CD4-positive, alpha-beta T cell treated with Interleukin-17A for 1 hour (primary cell): ENCODE measurements at regions not wholly inside any gene's neighbourhood (a gene's known extent, or its start where the extent isn't known, plus 50 kb on each side); places are given as distances from the start of the nearest gene placed in this dataset.
"Not testable (repeated sequence)": the region's sequence is repeated elsewhere in the genome, so short reads cannot be mapped to it uniquely, and the experiment has no call there.

ENCODE experiments used
- DNase-seq: peaks from one replicate; pipeline ENCODE4 v3.0.0-alpha.2; 2020

DNA sequence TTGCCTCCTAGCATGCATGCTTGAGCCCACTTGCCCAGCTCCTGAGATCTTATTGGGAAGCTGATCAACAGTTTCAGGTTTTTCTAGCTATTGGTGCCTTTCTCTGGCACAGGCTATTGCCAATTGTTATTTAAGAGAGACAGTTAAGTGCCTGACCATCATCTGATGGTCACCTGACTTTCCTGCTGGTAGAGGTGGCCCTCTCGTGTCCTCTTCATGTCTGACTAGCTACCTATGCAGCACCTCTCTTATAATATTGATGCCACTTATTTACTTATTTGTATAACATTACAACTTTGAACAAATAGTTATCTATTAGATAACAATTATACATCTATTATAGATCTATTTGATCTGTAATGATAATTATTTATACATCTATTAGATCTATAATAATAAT, 205.9 kb upstream of the SEMA3D start:
- DNase-seq: no peak

DNA sequence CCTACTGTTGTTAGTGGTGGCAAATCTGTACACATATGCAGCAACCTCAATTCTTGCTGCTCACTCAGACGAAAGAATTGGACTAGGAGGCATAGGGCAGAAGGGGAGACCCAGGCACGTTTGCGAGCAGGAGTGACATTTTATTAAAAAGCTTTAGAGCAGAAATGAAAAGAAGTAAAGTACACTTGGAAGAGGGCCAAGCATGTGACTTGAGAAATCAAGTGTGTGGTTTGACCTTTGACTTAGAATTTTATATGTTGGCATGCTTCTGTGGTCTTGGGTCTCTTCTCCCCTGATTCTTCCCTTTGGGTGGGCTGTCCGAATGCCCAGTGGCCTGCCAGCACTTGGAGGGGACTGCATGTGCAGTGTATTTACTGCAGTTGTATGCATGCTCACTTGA, 205.5 kb upstream of the SEMA3D start:
- no peak for DNase-seq

DNA sequence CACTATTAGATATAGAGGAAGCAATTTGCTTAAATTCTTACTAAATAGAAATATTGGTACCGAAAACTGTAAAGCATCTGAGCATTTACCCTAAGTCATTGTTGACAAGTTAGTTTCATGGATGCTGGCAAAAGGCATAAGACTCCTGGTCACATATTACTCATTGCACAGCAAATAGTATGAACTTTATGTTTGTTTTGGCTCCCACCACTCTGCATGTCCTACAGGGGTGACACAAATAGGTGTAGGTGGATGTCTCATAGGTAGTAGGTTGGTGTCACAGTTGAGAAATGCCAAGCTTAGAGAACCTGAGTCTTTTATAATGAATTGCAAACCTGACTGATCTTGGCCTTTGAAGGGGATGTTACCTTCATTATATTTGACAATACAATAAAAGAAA, 199.6 kb upstream of the SEMA3D start:
- no peak for DNase-seq

DNA sequence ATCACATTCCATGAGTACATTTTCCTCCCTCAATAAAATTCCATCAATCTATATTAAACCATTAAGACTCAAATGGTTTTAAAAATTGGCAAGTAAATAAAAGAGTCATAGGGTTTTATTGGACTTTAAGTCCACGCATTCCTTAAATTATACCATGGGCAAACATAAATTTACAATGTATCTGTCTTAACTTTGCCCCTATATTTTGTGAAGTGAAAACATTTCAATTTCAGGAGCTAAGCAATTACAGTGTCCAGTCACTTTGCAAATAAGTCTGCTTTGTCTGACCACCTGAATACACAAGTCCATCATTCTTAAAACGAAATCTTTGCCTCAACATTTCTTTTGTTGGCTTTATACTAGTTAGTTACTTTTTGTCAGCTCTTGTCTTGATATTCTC, 197.5 kb upstream of the SEMA3D start:
- no peak for DNase-seq

DNA sequence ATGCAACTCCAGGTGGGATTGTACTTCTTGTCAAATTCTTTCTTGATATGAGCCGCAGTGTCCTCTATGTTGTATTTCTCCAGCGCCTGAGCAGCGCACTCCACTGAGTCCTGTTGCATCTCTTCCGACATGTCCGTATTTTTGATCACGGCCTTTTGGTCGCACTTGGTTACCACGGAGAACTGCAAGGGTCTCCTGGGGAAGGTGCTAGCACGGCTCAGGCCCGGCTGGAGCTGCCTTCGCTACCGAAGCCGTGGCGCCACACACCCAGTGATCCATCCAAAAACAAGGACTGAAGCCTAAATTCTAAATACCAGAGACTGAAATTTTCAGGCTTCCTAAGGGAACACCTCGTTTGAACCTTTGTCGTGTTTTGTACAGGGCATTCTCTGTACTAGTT, 194.4 kb upstream of the SEMA3D start:
- DNase-seq: no peak

DNA sequence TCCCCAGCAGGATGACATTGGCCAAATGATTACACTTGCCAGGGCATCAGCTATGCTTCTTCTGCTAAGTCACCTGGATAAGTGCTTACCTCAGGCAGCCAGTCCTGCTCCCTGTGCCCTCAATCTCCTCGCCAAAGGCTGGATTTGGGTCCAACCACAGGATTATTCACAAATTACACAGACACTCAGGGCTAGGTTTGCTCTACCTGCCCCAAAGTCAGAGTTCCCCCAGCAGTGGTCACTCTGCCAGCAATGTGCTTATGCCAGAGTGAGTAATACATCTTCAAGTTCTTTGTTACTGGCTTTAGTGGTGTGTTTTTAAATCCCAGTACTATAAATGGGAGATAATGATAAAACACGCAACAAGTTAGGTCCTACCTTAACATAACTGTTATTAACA, 189.7 kb upstream of the SEMA3D start:
- no peak for DNase-seq

DNA sequence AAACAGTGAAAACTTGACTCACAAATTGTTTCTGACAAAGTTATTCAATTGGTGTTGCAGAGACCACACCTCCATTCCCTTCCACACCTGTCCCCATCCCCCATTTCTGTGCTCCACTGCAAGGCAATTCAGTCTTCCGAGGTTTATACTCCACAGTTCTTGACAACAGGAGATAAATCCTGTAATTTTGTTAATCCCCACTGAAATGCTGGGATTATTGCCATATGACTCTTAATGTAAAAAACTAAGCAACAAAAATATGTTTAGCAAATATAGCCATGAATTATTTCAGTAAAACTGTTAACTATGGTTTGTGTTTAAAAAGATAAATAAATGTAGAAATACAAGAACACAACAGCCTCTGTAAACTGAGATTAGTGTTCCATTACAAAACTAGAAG, 170.1 kb upstream of the SEMA3D start:
- no peak for DNase-seq

DNA sequence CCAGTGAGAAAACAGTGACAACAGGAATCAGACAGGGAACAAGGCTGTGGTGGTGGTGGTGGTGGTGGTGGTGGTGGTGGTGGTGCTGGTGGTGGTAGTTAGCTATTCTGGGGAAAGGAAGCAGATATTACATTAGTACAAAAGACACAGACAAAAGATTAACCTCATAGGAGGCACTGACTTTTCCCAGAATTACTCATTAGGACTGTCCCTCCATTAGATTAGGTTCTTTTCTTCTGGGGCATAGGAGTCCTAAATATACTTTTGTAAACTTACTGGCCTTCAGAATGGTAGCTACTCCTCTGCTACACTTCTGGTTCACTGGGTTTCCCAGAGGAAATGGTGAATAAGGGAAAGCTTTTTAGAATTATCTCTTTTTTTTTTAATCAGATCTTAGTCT, 156.6 kb upstream of the SEMA3D start:
- no peak for DNase-seq

DNA sequence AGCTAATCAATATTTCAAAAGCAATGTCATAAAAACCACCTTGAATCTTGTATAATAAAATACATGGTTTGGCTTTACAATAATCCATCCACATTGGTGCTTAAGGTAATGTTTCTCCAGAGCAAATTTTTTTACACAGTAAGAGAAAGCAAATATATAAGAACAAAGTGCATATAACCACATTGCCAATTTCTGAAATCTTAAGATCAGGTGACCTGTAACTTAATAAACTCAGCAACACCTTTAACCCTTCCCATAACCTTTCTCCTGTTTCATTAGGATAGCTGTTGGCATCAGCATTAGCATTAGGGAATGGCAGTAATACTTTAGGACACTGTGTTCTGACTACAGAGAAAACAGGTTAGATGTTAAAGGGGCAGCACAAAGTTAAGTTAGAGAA, 155.9 kb upstream of the SEMA3D start:
- no peak for DNase-seq

DNA sequence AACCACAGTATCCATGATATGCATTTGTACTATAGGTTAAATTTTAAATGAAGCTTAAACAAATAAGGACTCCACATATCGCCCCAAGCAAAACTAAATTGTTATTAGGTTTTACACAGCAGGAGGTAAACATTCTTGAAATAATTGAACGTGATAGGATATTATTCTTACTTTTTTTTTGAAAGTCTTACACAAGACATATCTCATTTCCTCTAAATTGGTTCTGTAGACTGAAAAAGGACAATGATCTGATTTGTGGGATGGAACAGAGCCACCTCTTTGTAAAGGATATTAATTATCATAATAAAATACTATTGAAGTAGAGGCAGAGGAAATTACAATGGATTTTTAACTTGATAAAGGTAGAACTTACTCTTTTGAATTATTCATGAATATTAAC, 155.1 kb upstream of the SEMA3D start:
- no peak for DNase-seq

DNA sequence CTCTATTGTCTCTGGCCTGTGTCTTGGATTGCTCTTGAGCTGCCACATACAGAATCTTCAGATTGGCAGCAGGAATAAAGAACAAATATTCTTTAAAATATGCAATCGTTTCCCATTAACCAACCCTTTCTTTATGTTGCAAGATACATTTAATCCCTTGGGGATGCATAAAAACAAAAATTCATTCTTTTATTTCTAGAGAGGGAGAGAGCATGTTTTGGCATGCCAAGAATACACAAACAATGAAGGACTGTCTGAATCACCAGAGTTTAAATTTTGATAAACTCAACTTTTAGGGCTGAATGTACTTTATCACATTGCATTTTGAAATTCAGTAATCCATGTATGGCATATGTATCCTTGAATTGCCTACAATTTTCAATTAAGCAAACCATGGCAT, 154.3 kb upstream of the SEMA3D start:
- no peak for DNase-seq

DNA sequence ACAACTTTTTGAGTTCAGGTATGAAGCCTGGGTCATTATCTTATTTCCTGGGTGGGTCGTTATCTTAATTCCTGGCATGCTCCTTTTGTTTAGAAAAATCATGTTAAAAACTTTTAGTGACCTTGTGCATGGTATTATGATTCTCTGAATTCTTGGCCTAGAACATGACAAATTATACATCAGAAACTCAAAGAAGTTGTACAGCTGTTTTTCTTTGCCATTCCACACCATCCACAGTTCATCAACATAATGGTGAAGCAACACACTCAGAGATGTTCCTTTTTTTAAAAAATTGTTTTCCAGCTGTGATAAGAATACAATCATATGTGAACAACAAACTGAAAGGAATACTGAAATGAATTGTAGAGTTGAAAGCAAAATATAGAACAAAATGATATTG, 149.2 kb upstream of the SEMA3D start:
- no peak for DNase-seq

DNA sequence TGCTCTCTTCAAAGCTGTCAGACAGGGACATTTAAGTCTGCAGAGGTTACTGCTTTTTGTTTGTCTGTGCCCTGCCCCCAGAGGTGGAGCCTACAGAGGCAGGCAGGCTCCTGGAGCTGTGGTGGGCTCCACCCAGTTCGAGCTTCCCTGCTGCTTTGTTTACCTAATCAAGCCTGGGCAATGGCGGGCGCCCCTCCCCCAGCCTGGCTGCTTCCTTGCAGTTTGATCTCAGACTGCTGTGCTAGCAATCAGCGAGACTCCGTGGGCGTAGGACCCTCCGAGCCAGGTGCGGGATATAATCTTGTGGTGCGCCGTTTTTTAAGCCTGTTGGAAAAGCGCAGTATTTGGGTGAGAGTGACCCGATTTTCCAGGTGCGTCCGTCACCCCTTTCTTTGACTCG, 148.3 kb upstream of the SEMA3D start:
- DNase-seq: not testable (repeated sequence)

DNA sequence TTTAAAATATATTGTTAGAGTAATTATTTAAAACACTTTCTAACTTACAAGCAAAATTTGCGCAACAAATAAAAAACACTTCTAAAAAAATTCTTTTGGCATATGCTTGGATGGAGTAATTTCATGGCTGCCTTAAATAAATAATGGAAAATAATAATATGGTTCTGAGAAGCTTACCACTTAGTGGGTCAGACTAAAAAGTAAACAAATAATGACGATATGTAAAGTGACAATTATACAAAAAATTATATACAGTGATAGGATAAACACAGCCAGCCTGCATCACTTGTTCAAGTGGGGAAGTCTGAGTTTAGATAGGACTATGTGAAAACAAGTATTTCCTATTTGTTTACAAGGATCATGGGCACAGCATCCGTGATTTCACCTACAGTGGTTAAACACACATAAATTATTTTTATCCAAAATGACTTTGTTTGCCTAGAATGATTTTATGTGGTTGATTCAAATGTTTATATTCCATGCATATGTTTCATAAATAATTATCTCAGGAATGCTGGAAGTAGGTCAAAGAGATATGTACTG, 141.7 kb upstream of the SEMA3D start:
- no peak for DNase-seq

DNA sequence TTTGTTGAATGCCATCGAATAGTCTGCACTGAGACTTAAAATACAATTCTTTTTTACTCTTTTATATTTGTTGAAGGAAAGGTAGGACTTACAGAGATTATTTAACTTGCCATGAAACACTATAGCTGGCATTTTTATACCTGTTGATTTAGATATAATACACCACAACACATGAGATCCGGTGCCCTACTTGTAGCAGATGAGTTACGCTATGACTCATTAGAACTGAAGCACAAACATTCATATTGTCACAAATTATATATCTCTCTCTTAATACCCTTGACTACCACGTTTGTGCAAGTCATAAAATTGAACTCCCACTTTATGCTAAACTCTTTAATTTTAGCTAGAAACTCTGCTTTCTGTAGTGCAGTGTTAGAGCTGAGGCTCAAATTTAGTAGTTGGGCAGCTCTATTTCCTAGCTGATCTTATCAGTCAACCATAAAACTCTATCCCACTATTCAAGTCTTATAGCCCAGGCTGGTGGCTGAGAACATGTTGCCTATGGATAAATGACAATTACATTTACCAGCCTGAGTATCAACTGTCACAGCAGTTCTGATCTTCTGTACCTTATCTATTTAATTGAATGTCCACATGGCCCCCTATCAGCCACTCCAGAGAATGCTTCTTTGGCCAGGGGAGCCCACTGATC, 137.4 kb upstream of the SEMA3D start:
- DNase-seq: no peak

DNA sequence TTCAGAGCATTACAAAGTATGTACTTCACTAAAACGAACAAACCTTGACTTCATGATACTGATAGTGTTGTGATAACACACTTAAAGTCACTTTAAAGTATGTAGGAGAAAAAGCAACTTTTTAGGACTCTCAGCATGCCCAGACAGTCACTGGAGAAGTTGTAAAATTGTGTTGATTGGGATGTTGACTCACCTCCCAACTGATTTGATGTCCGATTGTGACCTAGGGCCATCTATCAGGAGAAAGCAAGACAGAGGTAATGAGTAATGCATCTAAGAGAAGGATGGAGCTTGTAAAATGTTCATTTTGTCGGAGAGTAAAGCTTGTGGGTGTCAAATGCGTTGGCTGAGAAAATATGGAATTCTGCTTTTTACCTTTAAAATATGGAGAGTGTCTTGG, 135.4 kb upstream of the SEMA3D start:
- no peak for DNase-seq

DNA sequence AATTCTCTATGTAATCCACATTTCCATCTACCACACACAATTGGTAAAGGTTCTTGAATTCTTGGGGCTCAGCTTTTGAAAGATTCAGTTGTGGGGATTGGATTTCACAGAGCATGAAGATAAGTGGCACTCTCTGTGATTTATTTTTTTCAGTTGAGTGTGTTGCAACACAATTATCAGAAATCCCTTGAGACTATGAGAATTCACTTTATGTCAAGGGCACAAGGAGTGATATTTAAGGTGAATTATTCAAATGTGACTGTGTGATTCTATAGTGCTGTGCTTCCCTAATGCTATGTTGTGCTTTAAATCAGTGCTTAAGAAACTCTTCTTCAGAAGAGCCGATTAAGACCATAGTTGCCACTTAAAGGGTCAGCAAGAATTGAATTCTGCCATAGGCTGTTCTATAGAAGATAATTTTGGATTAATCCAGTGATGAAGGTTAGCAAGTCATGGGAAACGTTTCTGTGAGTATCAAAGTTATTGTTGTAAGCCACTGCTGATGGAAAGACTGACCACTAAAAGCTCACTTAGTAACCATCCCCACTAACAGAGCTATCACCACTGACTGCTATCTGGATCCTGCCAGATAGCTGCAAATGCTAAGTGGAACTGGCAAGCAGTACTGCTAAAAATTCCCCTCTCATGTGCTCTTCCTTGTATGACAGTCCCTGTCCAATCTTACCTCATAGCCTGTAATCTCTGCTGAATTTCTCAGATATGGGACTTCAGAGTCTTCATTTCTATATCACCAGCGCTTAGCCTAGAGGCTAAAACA, 134.0 kb upstream of the SEMA3D start:
- DNase-seq: no peak

DNA sequence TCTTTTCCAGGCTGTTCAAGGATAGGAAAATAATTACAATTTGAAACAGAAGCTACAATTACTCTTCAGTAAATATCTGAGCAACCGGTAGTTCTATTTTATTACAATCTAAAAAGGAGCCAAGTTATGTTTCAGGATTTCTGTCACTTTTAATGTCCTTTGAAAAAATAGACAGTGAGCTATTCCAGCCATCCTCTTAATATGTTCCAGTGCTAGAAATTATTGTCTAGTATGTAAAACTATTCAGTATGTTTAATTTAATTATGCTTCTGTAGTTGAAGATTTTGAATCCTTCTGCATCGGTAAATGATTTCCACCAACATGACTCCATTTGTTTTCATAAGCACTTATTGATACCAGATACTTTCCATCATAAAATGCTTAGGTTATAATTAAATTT, 129.6 kb upstream of the SEMA3D start:
- DNase-seq: no peak

DNA sequence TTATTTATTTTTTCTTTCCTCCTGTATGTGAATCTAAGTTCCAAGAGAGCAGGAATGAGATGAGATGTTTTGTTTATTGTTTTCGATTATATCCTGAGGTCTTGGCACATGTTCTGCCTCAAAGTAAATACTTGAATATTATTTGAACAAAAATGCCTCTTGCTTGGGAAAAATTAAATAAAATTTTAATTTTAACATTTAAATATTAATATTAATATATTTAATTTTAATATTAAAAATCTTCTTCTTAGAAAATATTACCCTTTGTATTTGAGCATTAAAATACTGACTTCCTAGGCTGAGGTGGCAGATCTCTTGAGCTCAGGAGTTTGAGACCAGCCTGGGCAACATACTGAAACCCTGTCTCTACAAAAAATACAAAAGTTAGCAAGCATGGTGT, 123.4 kb upstream of the SEMA3D start:
- no peak for DNase-seq

DNA sequence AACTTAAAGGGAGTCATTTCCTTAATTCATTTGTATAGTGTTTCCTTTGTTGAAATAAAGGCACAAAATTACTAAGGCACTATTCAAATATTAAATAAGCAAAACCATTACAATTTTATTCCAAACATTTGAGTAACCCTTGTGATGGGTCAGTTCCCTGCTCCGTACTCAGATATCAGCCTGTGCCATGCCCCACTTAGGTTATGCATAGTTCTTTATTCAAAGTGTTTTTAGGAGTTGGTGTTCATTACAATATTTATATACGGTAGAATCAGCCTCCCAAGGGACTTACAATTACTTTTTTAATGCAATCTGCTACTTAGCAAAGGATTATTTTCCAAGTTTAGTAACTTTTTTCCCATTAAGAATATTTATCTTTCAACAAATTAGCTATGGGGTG, 119.3 kb upstream of the SEMA3D start:
- no peak for DNase-seq

DNA sequence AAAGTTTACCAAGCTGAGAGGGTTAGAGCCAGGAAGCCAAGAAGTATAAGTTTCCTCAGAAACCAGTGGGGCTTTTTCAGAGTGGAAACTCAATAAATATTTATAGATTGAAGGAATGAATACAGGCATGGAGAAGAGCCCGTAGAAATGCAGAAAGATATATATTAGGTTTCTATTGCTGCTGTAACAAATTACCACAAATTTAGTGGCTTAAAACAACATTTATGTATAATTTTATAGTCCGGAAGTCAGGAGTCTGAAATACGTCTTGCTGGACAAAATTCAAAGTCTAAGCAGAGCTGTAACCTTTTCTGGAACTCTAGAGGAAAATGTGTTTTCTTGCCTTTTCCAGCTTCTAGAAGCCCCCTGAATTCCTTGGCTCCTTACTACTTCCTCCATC, 107.3 kb upstream of the SEMA3D start:
- no peak for DNase-seq

DNA sequence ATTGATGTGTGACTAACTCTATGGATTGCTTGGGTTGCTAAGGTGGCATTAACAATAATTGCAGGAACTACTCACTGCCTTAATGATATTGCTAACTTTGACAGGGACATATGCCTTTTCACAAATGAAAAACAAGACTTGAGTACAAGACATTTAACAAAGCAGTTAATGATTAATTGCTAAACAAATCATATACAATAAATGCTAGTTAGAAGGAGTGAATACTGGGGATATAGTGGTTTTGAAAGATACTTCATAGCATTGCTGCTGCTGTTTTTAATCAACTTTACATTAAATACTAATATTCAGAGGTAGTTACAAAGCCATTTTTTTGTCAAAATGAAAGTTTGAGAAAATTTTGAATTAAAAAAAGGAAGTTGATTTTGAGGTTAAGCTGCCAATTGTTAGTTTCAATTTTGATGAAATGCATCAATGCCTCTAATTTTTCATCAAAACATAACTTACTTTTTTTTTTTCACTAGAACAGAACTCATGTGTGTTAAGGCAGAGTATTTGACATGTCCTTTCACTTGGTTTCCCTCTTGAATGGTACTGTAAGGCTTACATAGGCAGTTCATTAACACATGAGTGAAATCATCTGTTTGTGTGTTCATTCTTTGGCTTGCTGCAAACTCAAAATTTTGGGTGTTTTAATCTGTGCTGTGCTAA, 106.2 kb upstream of the SEMA3D start:
- no peak for DNase-seq

DNA sequence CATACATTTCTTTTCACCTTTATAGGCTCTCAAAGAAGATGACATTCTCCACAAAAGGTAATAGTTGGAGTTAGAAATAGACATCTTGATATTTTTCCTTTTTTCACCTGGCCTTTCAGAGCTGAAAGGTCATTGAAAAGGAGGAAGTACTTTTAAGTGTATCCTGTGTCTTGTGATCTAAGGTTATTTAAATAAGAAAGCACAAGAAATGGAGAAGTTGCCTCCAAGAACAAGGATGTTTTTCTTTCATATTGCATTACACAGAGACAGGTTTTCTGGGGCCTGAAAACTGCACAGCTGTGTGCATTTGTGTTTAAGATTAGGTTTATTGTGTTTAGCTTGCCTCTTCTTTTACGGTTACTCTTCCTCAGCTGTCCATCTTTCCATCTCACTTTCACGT, 103.4 kb upstream of the SEMA3D start:
- DNase-seq: no peak

DNA sequence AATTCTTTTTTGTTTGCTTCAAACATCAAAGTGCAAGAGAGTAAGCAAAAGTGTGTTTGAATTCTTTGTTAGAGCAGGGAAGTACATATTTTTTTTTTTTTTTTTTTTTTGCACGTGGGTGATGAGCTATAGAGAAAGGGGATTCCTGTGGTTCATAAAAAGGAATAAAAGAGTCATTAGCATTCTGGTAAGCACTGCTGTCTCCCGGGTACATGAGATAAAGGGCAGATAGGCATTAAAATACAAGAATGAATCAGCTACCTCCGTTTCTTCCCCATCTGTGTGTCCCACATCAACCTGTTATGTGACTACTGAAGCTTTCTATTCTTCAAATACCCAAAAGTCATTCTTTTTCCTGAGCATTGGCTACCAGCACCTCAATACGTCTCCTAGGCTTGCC, 102.4 kb upstream of the SEMA3D start:
- DNase-seq: no peak
